SU-DHL-6 (cell line): ENCODE measurements at regions not wholly inside any gene's neighbourhood (a gene's known extent, or its start where the extent isn't known, plus 50 kb on each side); places are given as distances from the start of the nearest gene placed in this dataset.

Experiments used
- H2AFZ ChIP-seq: fragments of 200-600 bp; sonication (generic); 2 replicates; pipeline ENCODE4 v1.6.1; 2014; ENCODE audit warnings: low read depth, mild to moderate bottlenecking, moderate library complexity, mixed read lengths, antibody characterized with exemption, low read length; ENCODE audit not compliant: severe bottlenecking
- H3F3A ChIP-seq: fragments of 200-600 bp; shearing (Covaris generic); 2 replicates; pipeline ENCODE4 v1.6.0; 2016; ENCODE audit warnings: antibody characterized with exemption, mild to moderate bottlenecking; ENCODE audit not compliant: insufficient read depth
- H3K27ac ChIP-seq: fragments of 200-600 bp; sonication (generic); 2 replicates; pipeline ENCODE4 v1.5.1; 2016; ENCODE audit warnings: low read depth, mild to moderate bottlenecking, low read length, moderate library complexity, mixed read lengths
- H3K27me3 ChIP-seq: fragments of 200-600 bp; sonication (generic), shearing (Covaris generic); 2 replicates; pipeline ENCODE4 v1.6.0; 2014; ENCODE audit warnings: mild to moderate bottlenecking, low read length
- H3K36me3 ChIP-seq: fragments of 200-600 bp; sonication (generic); 2 replicates; pipeline ENCODE4 v1.6.1; 2014; ENCODE audit warnings: mild to moderate bottlenecking, low read length, mixed read lengths
- H3K4me2 ChIP-seq: fragments of 300-600, 200-600 bp; shearing (Covaris generic), sonication (generic); 2 replicates; pipeline ENCODE4 v1.6.0; 2014; ENCODE audit warnings: low read length, low read depth, mild to moderate bottlenecking; ENCODE audit not compliant: poor library complexity, severe bottlenecking
- H3K4me3 ChIP-seq: fragments of 200-600 bp; sonication (generic); 2 replicates; pipeline ENCODE4 v1.5.1; 2014; ENCODE audit warnings: antibody characterized with exemption, low read length, mild to moderate bottlenecking, mixed read lengths; ENCODE audit not compliant: insufficient read depth, poor library complexity, severe bottlenecking
- H3K79me2 ChIP-seq: fragments of 200-600 bp; sonication (generic); 2 replicates; pipeline ENCODE4 v1.6.1; 2014; ENCODE audit warnings: mild to moderate bottlenecking, low read length, moderate library complexity; ENCODE audit not compliant: insufficient read depth
- H3K9ac ChIP-seq: fragments of 200-600 bp; sonication (generic); 2 replicates; pipeline ENCODE4 v1.7.0; 2014; ENCODE audit warnings: mild to moderate bottlenecking, low read length
- H3K9me2 ChIP-seq: fragments of 200-600 bp; sonication (generic); replicated peaks from 2 replicates; pipeline ENCODE4 v1.6.1; 2014; ENCODE audit warnings: low read length; ENCODE audit not compliant: insufficient read depth
- H3K9me3 ChIP-seq: fragments of 200-600 bp; sonication (generic); 2 replicates; pipeline ENCODE4 v1.6.1; 2014; ENCODE audit warnings: low read length, mixed read lengths; ENCODE audit not compliant: insufficient read depth
- H4K20me1 ChIP-seq: fragments of 200-600 bp; sonication (generic); 2 replicates; pipeline ENCODE4 v1.6.1; 2014; ENCODE audit warnings: low read depth, mild to moderate bottlenecking, antibody characterized with exemption, low read length, moderate library complexity, mixed read lengths
- EZH2phosphoT487 ChIP-seq: fragments of 200-600 bp; sonication (generic), shearing (Covaris generic); conservative IDR thresholded peaks from 2 replicates; pipeline ENCODE4 v1.6.1; 2018; ENCODE audit warnings: mild to moderate bottlenecking, antibody characterized with exemption, low read length, moderate library complexity, mixed read lengths
- TF ChIP-seq, protein P1 (sequence below): fragments of 200-600 bp; sonication (generic); IDR thresholded peaks from one replicate; pipeline ENCODE4 v1.5.1; 2017; ENCODE audit warnings: antibody characterized with exemption, mild to moderate bottlenecking, low read length, moderate library complexity; ENCODE audit not compliant: insufficient read depth, poor library complexity, severe bottlenecking

DNA sequence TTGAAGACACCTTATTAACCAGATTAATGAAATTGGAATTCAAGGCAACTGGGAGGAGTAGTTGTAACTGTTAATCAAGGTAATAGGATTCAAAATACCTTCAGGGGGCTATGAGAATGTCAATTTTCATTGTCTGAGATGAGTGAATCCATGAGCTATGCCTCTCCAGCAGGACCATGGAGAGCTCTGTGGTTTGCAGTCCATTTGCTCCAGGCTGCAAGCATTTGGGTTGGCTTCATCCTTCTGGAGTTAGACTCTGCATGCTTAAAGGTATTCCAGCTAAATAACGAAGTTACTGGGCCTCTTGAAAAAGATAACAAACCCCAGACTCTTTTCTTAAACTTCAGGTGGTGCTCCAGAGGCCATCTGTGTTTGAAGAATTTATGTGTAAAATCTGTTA lies 207.1 kb upstream of the SLC8A1 start:
- no peak overlapping the region for H3K9ac ChIP-seq
- no peak overlapping the region for H2AFZ ChIP-seq
- H4K20me1 ChIP-seq, result no peaks in the 10 kb centered on the region
- TF ChIP-seq EZH2phosphoT487, result no peak
- TF ChIP-seq, protein P1, sequence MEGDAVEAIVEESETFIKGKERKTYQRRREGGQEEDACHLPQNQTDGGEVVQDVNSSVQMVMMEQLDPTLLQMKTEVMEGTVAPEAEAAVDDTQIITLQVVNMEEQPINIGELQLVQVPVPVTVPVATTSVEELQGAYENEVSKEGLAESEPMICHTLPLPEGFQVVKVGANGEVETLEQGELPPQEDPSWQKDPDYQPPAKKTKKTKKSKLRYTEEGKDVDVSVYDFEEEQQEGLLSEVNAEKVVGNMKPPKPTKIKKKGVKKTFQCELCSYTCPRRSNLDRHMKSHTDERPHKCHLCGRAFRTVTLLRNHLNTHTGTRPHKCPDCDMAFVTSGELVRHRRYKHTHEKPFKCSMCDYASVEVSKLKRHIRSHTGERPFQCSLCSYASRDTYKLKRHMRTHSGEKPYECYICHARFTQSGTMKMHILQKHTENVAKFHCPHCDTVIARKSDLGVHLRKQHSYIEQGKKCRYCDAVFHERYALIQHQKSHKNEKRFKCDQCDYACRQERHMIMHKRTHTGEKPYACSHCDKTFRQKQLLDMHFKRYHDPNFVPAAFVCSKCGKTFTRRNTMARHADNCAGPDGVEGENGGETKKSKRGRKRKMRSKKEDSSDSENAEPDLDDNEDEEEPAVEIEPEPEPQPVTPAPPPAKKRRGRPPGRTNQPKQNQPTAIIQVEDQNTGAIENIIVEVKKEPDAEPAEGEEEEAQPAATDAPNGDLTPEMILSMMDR, result no peak
- no peaks in the 10 kb centered on the region for H3F3A ChIP-seq
- no peak overlapping the region for H3K27ac ChIP-seq
- H3K9me3 ChIP-seq, result no peaks in the 10 kb centered on the region
- no peak overlapping the region for H3K4me3 ChIP-seq
- H3K36me3 ChIP-seq, result no peaks in the 10 kb centered on the region
- H3K9me2 ChIP-seq, result no peaks in the 10 kb centered on the region
- no peaks in the 10 kb centered on the region for H3K79me2 ChIP-seq
- H3K4me2 ChIP-seq, result no peak overlapping the region
- no peaks in the 10 kb centered on the region for H3K27me3 ChIP-seq

DNA sequence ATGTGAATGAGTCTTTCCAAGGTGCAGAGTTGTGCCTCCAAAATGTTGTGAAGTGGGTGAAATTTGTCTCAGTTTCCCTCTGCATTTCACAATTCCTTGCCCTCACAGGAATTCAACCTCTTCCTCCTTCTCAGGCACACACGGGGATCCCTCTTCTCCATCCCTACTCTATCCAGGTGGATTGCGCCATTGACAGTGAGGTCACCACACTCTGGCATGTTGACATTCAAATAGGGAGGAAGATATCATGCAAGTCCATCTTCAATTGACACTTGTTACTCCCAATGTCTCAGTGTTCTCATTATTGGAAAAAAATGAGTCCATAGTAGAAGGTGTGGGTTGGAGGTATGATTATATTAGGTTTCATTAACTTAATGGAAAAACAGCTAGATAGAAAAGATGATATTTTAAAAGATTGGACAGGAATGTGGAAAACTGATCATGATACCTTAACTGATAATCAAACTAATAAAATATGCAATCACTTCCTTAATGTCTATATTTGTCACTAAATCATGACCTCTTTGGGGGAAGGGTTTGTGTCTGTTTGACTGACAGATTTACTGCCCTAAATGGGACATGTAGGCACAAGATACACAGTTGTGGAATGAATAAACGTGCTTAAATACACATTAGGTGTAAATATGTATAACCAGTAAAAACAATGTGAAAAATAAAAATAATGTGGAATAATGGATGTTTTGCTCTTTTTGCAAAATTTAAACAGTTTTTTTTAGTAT lies 213.8 kb upstream of the SLC8A1 start:
- TF ChIP-seq, protein P1, result no peak
- TF ChIP-seq EZH2phosphoT487, result no peak
- Histone ChIP-seq H3K27me3 (no peaks in the 10 kb centered on the region), H3K9me2 (no peaks in the 10 kb centered on the region; the same call in 1 of the 2 replicates), H3K27ac (no peak overlapping the region), H3F3A (no peaks in the 10 kb centered on the region), H3K79me2 (no peaks in the 10 kb centered on the region), H3K4me3 (no peak overlapping the region), H3K9me3 (no peaks in the 10 kb centered on the region), H3K4me2 (no peak overlapping the region), H4K20me1 (no peaks in the 10 kb centered on the region), H2AFZ (no peak overlapping the region), H3K36me3 (no peaks in the 10 kb centered on the region), H3K9ac (no peak overlapping the region)

DNA sequence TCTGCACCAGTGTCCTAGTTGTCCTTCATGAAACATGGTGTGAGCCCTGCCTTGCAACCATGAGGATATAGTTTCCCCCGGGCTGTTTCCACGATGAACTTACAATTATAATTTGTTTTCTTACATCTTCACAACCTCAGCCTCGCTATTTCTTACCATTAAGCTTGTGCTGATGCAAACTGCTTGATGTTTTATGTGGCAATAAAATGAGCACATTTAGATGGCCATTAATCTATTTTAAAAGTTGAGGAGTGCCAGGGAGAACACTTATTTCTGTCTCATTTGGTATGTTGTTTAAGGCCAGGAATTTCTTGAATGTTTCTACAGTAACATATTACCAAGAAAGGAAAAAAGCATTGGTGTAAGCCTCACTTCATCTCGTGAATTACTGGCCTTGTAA lies 214.5 kb upstream of the SLC8A1 start:
- Histone ChIP-seq H3K27me3 (no peaks in the 10 kb centered on the region), H3K27ac (no peak overlapping the region), H3K9ac (no peak overlapping the region), H4K20me1 (no peaks in the 10 kb centered on the region), H3K9me2 (no peaks in the 10 kb centered on the region; the same call in 1 of the 2 replicates), H2AFZ (no peak overlapping the region), H3K9me3 (no peaks in the 10 kb centered on the region), H3F3A (no peaks in the 10 kb centered on the region), H3K4me3 (no peak overlapping the region), H3K4me2 (no peak overlapping the region), H3K79me2 (no peaks in the 10 kb centered on the region), H3K36me3 (no peaks in the 10 kb centered on the region)
- TF ChIP-seq, protein P1, result no peak
- no peak for TF ChIP-seq EZH2phosphoT487
